ENCODE measurements at regions not wholly inside any gene's neighbourhood (a gene's known extent, or its start where the extent isn't known, plus 50 kb on each side); places are given as distances from the start of the nearest gene placed in this dataset.

- TF ChIP-seq CTCF (conservative IDR thresholded peaks at IDR 0.05; ENCODE audit: low read length) (no peak), EZH2phosphoT487 (IDR thresholded peaks at IDR 0.05; ENCODE audit: borderline replicate concordance, low read depth, low read length) (no peak)
These were observed 142.6 kb upstream of the CPSF6 start for GRCh38 chr12:69096669-69097335.
